Stimulated activated naive CD8-positive, alpha-beta T cell treated with anti-CD3 and anti-CD28 coated beads, Interleukin-15, Interleukin-2, amounts not matched to agents 100 U/mL and 50 U/mL, for 24 hours (primary cell): ENCODE measurements at regions not wholly inside any gene's neighbourhood (a gene's known extent, or its start where the extent isn't known, plus 50 kb on each side); places are given as distances from the start of the nearest gene placed in this dataset.

Source experiments
- ATAC-seq: fragments of 150-1000 bp; cut with Tn5 transposase; one replicate; pipeline ENCODE4 v1.10.0; 2021
- DNase-seq: peaks from one replicate; pipeline ENCODE4 v3.0.0; 2021

DNA sequence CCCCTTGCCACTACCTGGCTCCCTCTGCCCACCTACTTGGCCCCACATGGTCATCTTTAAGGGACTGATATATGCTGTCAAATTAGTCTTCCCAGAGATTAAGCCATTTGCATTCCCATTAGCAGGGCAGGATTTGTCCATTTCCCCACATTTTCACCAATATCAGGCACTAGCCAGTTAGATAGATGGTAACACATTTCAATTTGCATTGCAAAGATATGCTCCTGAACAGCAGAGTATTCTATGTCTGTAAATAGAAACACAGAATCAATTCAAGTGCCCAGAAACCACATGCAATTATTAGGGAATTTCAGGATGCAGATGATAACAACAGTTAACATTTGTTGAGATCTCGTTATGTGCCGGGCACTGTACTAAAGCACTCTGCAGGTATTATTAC lies 92.6 kb upstream of the IL12B start:
- no peak for DNase-seq
- ATAC-seq, result no peak

DNA sequence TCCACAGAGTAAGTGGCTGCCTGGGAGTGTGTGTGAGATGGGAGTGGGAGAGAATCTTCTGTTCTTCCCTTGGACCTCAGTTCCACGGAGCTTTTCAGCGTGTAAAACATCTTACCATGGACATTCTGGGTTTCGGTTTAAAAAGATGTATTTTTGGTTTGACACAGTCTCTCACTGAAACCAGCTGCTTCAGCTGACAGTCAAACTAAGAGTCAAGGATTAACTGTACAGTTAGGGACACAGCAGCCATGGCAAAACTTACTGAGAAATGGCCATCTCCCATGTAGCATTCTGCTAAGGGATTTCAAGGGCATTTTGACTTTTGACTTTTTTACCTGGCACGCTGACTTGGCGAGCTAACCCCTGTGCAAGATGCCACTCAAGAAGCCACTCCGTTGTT lies 93.8 kb upstream of the IL12B start:
- no peak for DNase-seq
- no peak for ATAC-seq

- no peak for DNase-seq
- ATAC-seq, result no peak
Observed at GRCh38 chr5:159426694-159427093, 96.4 kb upstream of the IL12B start.

DNA sequence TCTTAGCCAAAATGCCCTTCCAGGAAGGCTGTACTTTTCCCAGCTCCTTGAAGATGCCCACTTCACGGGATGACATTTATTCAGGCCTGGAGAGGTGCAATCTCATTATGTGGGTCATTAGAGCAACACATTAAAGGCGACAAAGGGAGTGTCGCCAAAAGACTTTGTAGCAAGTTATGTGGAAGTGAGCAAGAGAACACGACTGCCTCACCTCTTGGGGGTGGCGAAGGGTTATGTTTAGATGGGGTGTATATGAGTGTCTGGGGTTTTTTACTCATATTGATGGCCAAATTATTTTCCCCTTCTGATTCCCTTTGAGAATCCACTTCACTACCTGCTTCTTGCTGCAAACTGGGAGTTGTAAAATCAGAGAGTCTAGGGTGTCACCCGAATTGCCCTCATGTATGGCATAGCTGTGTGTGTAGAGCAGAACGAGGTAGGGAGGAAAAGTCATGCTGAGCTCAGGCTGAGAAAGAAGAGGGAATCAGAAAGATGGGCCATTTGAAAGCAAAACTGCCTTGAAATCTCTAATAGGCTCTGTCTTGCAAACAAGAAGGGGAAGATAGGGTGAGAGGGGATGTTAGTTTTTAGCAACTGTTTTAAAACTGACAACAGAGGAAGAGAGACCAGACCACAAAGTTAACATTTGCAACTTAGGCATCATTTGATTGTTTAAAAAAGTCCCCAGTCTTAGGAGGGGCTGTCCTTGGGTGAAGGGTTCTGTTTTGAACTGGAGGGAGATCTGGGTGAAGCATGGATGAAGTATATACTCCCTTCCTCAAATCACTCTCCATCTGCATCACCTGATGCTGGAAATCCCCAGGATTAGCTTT lies 97.1 kb upstream of the IL12B start:
- DNase-seq (no peak), ATAC-seq (peak; percentile 73)

DNA sequence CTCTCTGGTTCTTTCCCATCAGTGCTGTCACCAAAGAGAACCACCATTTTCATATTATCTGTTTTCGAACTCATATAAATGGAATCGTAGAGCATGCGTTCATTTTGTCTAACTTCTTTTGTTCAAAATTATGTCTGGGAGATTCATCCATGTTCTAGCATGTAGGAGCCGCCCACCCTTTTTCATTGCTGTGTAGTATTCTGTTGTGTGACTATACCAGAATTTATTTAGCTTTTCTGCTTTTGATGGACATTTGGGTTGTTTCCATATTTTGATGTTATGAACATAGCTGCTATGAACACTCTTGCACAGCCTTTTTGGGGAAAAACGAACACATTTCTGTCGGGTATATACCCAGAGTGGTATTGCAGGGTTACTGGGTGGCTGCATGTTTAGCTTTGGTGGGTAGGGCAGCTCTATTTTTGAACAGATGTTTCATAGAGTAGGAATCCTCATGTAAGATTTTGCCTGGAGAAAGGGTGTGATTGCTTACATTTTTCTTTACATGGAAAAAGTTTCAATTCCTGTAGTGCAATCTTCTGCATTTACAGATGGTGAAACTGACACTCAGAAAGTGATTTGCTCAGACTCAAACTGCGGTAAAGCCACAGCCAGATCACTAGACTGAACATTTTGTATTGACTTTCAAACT lies 100.2 kb upstream of the IL12B start:
- no peak for ATAC-seq
- no peak for DNase-seq

DNA sequence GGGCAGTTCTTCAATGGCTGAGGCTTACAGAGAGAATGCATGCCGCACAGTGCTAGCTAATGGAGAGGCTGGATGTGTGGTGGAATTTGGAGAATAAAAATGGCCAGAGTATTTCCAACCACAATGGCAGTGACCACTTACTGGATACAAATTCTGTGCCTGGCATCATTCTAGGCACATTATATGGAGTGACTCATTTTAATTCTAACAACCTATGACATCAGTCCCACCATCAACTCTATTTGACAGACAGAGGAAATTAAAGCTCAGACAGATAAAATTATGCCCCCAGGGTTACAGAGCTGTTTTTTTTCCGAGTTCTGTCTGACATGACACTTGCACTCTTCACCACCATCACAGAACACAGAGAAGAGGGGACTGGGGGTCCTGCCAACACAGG lies 105.6 kb upstream of the IL12B start:
- DNase-seq (no peak), ATAC-seq (no peak)

DNA sequence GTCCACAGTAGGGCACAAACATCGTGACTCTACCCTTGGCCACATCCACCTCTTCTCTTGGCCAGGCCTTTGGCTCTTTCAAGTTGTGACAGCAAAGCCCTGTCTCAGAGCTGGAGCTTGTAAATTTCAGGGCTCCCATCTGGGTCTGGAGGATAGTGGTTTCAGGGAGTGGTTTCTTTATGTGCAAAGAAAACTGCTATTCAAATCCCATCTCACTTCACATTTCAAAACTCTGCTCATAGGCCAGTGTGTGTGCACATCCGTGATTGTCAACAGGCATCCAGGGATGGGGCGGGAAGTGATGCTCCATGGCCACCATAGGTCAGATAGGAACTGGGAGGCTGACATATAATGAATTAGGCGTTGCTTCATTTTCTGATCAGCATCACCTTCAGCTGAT lies 107.8 kb upstream of the IL12B start:
- ATAC-seq, result no peak

GRCh38 chr5:159439002-159439401 lies 108.7 kb upstream of the IL12B start:
- no peak for ATAC-seq
- DNase-seq, result no peak

More for the DNA sequence above, 107.8 kb upstream of the IL12B start:
- DNase-seq, result no peak

DNA sequence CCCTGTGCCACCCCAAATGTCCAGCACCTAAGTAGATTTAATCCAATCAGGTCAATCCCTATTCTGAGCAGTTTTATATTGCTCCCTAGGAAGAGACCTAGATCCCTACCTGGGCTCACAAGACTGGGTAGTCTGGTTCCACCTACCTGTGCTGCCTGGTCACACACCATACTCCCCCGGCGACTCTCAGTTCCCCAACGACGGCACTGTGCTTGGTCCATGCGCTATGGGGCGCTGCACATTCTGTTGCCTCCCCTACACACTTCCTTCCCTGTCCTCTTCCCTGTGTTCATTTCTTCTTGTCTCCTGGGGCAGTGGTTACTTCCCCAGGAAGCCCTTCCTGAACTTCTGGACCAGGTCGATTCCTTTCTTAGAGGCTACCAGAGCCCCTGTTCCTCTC lies 109.9 kb upstream of the IL12B start:
- ATAC-seq (no peak), DNase-seq (no peak)

DNA sequence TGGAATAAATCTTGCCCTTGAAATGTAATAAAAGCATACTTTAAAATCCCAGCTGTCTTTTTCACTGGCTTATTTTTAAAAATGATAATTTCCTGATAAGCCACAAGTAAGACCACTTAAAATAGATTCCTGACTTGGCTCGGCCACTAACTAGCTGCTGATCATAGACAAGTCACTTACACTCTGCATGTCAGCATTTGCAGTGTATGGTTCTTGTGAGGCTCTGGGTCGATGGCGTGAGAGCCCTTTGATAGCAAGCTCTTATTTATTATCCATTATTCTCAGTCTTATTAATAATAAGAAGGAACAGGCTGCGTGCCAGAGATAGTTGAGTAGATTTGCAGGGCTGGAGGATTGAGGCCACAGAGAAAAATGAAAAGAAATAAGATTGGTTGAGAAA lies 110.7 kb upstream of the IL12B start:
- DNase-seq (no peak), ATAC-seq (no peak)

DNA sequence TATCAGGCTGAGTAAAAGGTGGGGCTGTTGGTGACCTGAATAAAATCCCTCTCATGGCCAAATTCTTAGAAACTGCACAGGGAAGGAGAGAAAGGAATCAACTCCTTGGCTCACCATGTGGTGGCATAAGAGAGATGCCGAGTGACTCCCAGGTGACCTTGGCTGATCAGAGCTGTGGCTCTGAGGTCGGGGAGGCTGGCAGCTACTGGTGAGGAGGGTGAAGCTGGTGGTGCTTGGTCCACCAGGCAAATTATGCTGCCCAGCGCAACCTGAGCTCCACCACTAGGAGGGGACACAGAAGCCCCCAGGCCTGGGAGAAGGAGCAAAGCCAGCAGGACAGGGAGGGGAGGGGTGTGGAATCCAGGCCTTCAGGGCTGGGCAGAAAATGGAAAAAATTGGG lies 111.2 kb upstream of the IL12B start:
- ATAC-seq (no peak), DNase-seq (no peak)

DNA sequence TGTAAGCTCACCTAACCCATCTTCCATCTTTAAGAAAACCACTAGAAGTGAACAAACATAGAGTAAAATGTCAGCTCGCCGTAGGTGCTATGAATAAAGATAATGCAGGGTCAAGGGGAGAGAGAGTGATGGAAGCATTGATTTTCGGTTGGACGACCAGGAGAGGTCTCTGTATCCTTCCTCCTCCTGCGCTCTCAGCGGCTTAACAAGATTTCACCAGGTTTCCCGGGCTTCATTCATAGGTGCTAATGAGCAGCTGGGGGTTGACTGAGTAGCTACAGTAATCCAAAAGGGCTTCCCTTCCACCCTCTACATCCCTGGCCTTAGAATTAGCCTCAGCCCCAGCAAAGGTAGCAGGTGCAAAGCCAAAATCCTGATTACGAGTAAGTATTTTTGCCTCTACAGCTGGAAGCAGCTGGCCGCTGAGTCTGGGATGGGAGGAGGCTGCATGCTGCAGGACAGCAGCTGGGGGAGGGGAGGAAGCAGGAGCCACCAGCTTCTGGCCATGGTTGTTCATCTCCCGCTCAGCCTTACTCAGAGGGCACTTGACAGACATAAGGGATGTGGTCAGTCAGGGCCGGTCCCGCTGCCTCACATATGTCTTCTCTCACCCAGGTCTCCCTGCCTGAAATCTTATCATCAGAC lies 112.0 kb upstream of the IL12B start:
- DNase-seq (no peak), ATAC-seq (no peak)

DNA sequence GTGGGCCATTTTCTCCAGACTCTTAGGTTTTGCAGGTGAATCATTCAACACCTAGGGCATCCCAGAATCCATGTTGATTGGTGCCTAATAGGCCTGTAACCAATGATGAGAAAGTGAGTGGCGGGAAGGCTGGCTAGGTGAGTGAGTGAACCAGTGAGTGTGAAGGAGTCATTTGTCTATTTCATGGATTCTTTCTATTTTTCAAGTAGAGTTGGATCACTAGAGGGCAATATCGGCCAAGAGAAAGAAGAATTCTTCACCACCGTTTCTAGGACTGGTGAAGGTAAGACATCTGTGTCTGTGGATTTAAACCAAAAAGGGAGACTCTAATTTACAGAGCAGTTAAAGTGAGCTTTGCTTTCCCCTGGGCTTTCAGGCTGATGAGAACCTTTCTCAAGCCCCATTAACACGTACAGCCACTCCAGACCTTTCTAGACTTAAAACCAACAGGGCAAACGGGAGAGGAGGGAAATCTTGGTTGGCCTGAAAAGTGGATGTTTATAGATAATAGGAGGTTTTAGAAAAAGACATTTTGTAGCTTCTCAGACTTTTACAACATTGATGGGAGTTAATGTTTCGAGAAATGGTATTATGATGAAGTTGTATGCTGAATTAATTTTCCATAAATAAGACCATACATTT lies 114.3 kb upstream of the IL12B start:
- ATAC-seq, result peak; percentile 20
- no peak for DNase-seq

DNA sequence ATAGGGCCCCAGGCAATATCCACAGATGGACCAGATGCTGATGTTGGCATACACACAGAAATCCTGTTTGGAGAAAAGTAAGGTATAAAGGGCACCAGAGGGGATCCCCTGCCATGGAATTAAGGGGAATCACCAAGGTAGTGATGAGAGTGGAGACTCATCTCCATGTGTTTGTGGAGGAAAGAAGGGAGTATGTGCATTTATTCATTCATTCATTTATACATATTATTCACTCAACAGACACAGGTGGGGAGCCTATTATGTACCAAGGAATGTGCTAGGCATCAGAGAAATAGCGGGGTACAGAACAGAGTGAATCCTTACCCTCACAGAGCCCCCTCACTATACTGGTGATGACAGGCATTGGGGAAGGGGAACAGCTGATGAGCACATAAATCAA lies 116.8 kb upstream of the IL12B start:
- ATAC-seq, result no peak
- DNase-seq, result no peak

- ATAC-seq, result no peak
- DNase-seq, result no peak
Observed at GRCh38 chr5:159448841-159449407, 118.6 kb upstream of the IL12B start.

GRCh38 chr5:159449925-159450324 lies 119.6 kb upstream of the IL12B start:
- ATAC-seq (no peak), DNase-seq (no peak)

- DNase-seq (no peak), ATAC-seq (no peak)
Observed at GRCh38 chr5:159450417-159450816, 120.1 kb upstream of the IL12B start.

DNA sequence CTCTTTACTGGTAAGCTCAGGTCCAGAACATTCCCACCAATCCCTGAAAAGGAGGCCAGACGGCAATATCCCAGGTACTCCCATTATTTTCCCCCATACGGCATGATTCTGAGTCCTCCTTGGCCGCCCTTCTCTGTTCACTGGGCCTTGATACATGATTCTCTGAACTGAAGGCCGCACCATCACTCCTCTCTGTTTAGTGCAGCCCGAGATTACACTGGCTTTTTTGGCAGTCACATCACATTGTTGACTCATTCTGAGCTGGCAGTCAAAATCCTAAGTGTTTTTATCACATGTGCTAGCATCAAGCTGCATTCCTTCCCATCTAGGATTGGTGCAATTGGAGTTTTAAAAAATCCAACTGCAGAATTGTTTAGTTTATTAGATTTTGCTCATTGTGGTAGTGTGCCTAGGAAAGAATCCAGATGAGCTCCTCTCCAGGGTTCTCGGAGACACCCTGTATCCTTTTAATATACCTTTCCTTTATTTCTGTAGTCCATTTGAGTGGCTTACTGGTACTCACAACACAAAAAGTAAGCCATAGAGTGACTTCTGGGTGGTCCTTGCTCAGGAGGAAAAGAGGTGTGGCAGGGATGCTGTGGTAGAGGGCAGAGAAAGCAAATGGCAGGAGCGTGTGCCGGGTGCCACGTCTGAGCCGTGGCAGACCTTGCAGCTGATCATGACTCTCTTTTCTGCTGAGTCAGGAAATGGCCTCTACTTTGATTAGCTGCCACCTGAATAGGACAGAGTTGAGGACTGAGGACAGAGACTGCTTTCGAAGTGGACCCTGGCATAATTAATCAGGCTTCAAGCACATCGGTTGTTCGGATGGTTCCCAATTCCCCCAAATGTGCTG lies 121.1 kb upstream of the IL12B start:
- DNase-seq (no peak), ATAC-seq (no peak)

GRCh38 chr5:159452480-159453167 lies 122.3 kb upstream of the IL12B start:
- no peak for DNase-seq
- ATAC-seq, result no peak

- no peak for DNase-seq
- ATAC-seq, result no peak
Observed at GRCh38 chr5:159453209-159453608, 122.9 kb upstream of the IL12B start.

GRCh38 chr5:159456261-159456660 lies 126.0 kb upstream of the IL12B start:
- no peak for DNase-seq
- ATAC-seq, result no peak
